Esophagus muscularis mucosa (tissue), 4 donors: ENCODE measurements at regions not wholly inside any gene's neighbourhood (a gene's known extent, or its start where the extent isn't known, plus 50 kb on each side); places are given as distances from the start of the nearest gene placed in this dataset.
A peak's percentile ranks its signal among the peaks of the same experiment; 100 is the strongest.

Experiments used
- DNase-seq: peaks from one replicate; pipeline ENCODE4 v3.0.0-alpha.2; 2017; ENCODE audit errors: extremely low spot score
- H3K27ac ChIP-seq, 4 donors: fragments of 200-600 bp; sonication (generic); replicated peaks in 1 of 4; 1 replicate in 3 of 4; 2 replicates in 1 of 4; pipeline ENCODE4 v1.5.1; 2016 to 2019; ENCODE audit warnings: mild to moderate bottlenecking in 1 of 4
- H3K27me3 ChIP-seq, 4 donors: fragments of 200-600 bp; sonication (generic); one replicate each; pipeline versions ENCODE4 v1.5.1 to v1.6.0; 2016 to 2019
- H3K36me3 ChIP-seq, 4 donors: fragments of 200-600 bp; sonication (generic); one replicate each; pipeline ENCODE4 v1.5.1; 2016 to 2019
- H3K4me1 ChIP-seq, 4 donors: fragments of 200-600 bp; sonication (generic); one replicate each; pipeline ENCODE4 v1.5.1; 2016 to 2019
- H3K4me3 ChIP-seq, 4 donors: fragments of 200-600 bp; sonication (generic); 1 replicate in 2 of 4; 2 replicates in 2 of 4; pipeline ENCODE4 v1.5.1; 2016 to 2019; ENCODE audit warnings: mild to moderate bottlenecking in 4 of 4, moderate library complexity in 1 of 4
- H3K9me3 ChIP-seq, 4 donors: fragments of 200-600 bp; sonication (generic); 1 replicate in 3 of 4; 2 replicates in 1 of 4; pipeline ENCODE4 v1.5.1; 2016 to 2019
- EP300 ChIP-seq: sonication (generic); formaldehyde crosslinking; IDR thresholded peaks from one replicate; pipeline ENCODE4 v1.6.1; 2017; ENCODE audit warnings: antibody characterized with exemption
- POLR2A ChIP-seq: fragments of 450-650 bp; IDR thresholded peaks from one replicate; pipeline ENCODE4 v1.6.1; 2017; ENCODE audit warnings: antibody characterized with exemption, moderate library complexity, mild to moderate bottlenecking, low read depth
- POLR2AphosphoS5 ChIP-seq, 2 donors: sonication (generic); formaldehyde crosslinking; IDR thresholded peaks; one replicate each; pipeline ENCODE4 v1.6.1; 2017; ENCODE audit warnings: antibody characterized with exemption in 2 of 2
- WGBS: methylation state at CpG from one replicate; pipeline ENCODE4 v1.1.5; 2018; 5-methylcytosine and 5-hydroxymethylcytosine counted together
- intact Hi-C: fragments of 100-400 bp; cut with DNase I; formaldehyde crosslinking; loops from one replicate; pipeline ENCODE4 v1.15.1; 2023
- TF ChIP-seq, protein P1 (sequence below), 3 experiments: fragments of 200-600 bp in 2 of 3; fragments of 450-650 bp in 1 of 3; sonication (generic) in 2 of 3; IDR thresholded peaks; one replicate each; pipeline ENCODE4 v1.5.1; 2017 to 2019; ENCODE audit warnings: antibody characterized with exemption in 3 of 3, mild to moderate bottlenecking in 2 of 3, moderate library complexity in 1 of 3

- Histone ChIP-seq H3K9me3 (no peaks in the 10 kb centered on the region), H3K27me3 (no peaks in the 10 kb centered on the region), H3K36me3 (no peaks in the 10 kb centered on the region), H3K27ac (no peak overlapping the region), H3K4me1 (no peaks in the 10 kb centered on the region), H3K4me3 (no peak overlapping the region)
- intact Hi-C loops: no loop called here
- TF ChIP-seq POLR2A (no peak), POLR2AphosphoS5 (IDR thresholded peaks at IDR 0.05) (no peak), EP300 (no peak)
- TF ChIP-seq, protein P1, sequence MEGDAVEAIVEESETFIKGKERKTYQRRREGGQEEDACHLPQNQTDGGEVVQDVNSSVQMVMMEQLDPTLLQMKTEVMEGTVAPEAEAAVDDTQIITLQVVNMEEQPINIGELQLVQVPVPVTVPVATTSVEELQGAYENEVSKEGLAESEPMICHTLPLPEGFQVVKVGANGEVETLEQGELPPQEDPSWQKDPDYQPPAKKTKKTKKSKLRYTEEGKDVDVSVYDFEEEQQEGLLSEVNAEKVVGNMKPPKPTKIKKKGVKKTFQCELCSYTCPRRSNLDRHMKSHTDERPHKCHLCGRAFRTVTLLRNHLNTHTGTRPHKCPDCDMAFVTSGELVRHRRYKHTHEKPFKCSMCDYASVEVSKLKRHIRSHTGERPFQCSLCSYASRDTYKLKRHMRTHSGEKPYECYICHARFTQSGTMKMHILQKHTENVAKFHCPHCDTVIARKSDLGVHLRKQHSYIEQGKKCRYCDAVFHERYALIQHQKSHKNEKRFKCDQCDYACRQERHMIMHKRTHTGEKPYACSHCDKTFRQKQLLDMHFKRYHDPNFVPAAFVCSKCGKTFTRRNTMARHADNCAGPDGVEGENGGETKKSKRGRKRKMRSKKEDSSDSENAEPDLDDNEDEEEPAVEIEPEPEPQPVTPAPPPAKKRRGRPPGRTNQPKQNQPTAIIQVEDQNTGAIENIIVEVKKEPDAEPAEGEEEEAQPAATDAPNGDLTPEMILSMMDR (IDR thresholded peaks at IDR 0.05): no peak
- DNase-seq: no peak
- 86% methylated on average over 2 of the region's 2 CpGs for WGBS
These were observed 182.0 kb upstream of the AADAT start for GRCh38 chr4:170271723-170272122.

DNA sequence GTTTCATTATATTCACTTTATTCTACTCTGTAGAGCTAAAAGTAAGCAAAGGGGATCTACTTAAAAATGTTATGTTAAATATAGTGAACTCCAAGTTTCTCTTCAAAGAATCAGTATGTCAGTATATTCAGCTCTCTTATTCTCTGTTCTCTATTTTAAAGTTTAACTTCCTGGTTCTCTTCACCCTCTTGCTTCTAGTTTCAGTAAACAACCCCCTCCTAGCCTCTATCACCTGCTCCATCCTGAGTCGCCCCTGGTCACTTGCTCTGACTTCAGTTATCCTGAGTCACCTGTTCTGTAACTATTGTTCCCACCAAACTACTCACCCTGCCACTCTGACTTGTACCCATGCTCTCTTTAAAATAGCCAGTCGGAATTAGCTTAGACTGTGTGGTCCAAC, 180.9 kb upstream of the AADAT start:
- intact Hi-C loops: no loop called here
- DNase-seq: no peak

GRCh38 chr4:170269950-170270349, 180.2 kb upstream of the AADAT start:
- intact Hi-C loops: no loop called here
- DNase-seq: no peak
- H3K9me3 ChIP-seq: no peaks in the 10 kb centered on the region
- no peaks in the 10 kb centered on the region for H3K4me1 ChIP-seq
- H3K27ac ChIP-seq: no peak overlapping the region
- no peak overlapping the region for H3K4me3 ChIP-seq
- 95% methylated on average over 2 of the region's 2 CpGs for WGBS
- H3K36me3 ChIP-seq: no peaks in the 10 kb centered on the region
- TF ChIP-seq POLR2A (no peak), POLR2AphosphoS5 (IDR thresholded peaks at IDR 0.05) (no peak)
- H3K27me3 ChIP-seq: no peaks in the 10 kb centered on the region

More for the DNA sequence above, 180.9 kb upstream of the AADAT start:
- TF ChIP-seq POLR2AphosphoS5 (IDR thresholded peaks at IDR 0.05) (no peak), POLR2A (no peak), EP300 (no peak)
- TF ChIP-seq, protein P1 (IDR thresholded peaks at IDR 0.05): no peak
- Histone ChIP-seq H3K9me3 (no peaks in the 10 kb centered on the region), H3K27ac (no peak overlapping the region), H3K36me3 (no peaks in the 10 kb centered on the region), H3K4me3 (no peak overlapping the region), H3K4me1 (no peaks in the 10 kb centered on the region), H3K27me3 (no peaks in the 10 kb centered on the region)
- WGBS: 76% methylated on average over 2 of the region's 2 CpGs

DNA sequence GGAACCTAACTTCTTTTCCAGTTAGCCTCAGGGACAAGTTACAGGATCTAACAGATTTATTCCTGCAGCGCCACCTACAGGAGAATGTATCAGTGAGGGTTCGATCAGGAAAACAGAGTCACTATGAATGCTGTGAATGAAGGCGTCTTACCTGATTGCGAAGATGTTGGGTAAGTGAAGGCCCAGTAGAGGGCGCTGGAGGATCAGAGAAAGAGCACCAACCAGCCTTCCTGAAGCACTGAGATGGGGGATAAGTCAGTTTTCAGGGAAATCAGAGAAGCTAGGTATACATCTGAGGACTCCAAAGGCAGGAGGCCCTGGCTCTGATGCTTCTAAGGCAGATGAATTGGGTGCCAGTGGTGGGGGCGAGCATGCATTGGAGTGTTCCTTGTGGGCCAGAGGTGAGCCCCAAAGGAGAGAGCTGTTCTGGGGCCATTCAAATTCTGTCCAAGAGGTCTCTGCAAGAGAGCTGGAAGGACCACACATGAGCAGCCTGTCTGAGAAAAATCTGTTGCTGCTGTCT, 169.9 kb upstream of the AADAT start:
- Histone ChIP-seq H3K9me3 (no peaks in the 10 kb centered on the region), H3K4me1 (no peaks in the 10 kb centered on the region), H3K4me3 (no peak overlapping the region), H3K27ac (no peak overlapping the region), H3K36me3 (no peaks in the 10 kb centered on the region), H3K27me3 (no peaks in the 10 kb centered on the region)
- DNase-seq: no peak
- TF ChIP-seq, protein P1 (IDR thresholded peaks at IDR 0.05): peak; percentile 53 to 65 (median 54)
- TF ChIP-seq POLR2AphosphoS5 (IDR thresholded peaks at IDR 0.05) (no peak), EP300 (no peak), POLR2A (no peak)
- intact Hi-C loops: no loop called here
- 9% methylated on average over 6 of the region's 6 CpGs for WGBS

DNA sequence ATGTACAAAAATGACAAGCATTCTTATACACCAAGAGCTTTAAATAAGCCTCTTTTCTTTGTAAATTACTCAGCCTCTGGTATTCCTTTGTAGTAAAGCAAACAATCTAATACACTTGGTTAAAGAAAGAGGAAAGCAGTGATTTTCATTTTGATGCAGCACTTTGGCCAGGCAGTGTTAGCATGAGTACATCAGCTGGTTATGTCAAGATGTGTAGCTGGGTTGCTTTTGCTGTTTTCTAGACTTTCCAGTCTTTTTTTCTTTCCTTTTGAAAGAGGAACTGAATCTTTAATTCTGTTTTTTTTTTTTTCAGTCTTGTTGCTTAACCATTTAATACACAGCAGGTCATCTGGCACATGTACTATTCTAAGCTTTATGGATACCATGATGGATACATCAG, 167.1 kb upstream of the AADAT start:
- intact Hi-C loops: no loop called here
- no peaks in the 10 kb centered on the region for H3K4me1 ChIP-seq
- no peak overlapping the region for H3K27ac ChIP-seq
- no peaks in the 10 kb centered on the region for H3K9me3 ChIP-seq
- no peak for DNase-seq
- TF ChIP-seq POLR2A (no peak), EP300 (no peak), POLR2AphosphoS5 (IDR thresholded peaks at IDR 0.05) (no peak)
- TF ChIP-seq, protein P1 (IDR thresholded peaks at IDR 0.05): no peak
- H3K27me3 ChIP-seq: no peaks in the 10 kb centered on the region
- no peaks in the 10 kb centered on the region for H3K36me3 ChIP-seq
- no peak overlapping the region for H3K4me3 ChIP-seq
